ENCODE measurements at regions not wholly inside any gene's neighbourhood (a gene's known extent, or its start where the extent isn't known, plus 50 kb on each side); places are given as distances from the start of the nearest gene placed in this dataset.

DNA sequence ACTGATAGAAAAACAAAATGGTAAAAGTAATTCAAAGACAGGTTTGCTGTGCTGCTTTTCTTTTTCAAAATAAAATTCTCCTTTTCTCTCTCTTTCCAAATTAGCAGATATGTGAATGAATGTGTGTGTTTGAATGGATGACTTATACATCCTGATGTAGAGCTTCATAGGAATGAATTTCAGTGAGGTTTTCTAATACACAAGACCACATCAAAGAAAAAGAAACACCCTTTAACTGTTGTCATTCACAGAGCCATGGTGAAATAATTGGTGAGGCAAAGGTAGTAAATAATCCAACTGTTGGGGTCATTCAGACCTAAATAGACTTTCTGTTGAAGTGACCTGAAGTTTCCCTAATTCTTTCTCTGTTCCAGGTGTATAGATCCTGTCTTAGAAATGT lies 139.1 kb upstream of the ZPLD1 start:
- no peak overlapping the region for H3K4me2 ChIP-seq (ENCODE audit: low read depth, low read length, poor library complexity, severe bottlenecking)

DNA sequence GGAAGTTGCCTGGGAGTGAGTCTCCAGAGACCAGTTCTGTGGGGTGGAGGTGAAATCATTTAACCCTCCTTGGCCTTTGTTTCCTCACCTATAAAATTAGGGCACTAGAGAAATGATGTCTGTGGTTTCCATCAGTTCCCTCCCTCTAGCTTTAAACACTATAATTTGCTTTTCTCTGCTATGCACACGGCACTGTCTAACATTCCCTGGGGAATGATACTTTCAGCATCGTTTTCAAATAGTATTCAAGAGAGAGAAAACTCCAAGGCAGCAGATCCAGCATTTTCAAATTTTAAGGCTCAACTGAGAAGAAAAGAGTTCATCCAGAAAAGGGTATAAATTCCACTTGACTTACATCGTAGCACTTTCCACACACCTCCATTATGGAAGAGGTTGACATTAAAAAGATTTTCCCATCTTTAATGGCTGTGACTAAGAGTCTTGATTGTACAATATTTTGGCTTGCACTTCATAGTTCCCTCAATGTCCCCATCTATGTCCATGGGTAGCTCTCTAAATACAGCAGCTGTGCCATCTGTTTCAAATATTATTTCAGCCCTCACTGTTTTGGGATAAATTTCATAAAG lies 137.7 kb upstream of the ZPLD1 start:
- H3F3A ChIP-seq (ENCODE audit: low read depth) = no peaks in the 10 kb centered on the region
- no peaks in the 10 kb centered on the region for H3K36me3 ChIP-seq (ENCODE audit: insufficient read depth, low read length)
- H3K4me2 ChIP-seq (ENCODE audit: low read depth, low read length, poor library complexity, severe bottlenecking) = no peak overlapping the region
- H3K9ac ChIP-seq (ENCODE audit: low read depth, low read length, poor library complexity, severe bottlenecking) = no peak overlapping the region
- H3K9me3 ChIP-seq (ENCODE audit: insufficient read depth, low read depth, low read length) = no peaks in the 10 kb centered on the region
- no peaks in the 10 kb centered on the region for H4K20me1 ChIP-seq (ENCODE audit: insufficient read depth, low read length, poor library complexity, severe bottlenecking)
- no peaks in the 10 kb centered on the region for H3K79me2 ChIP-seq (ENCODE audit: insufficient read depth, low read length)
- no peak overlapping the region for H2AFZ ChIP-seq (ENCODE audit: low read length)
- H3K4me1 ChIP-seq (ENCODE audit: insufficient read depth, low read length, poor library complexity, severe bottlenecking) = peaks cover 7% of the 10 kb centered on the region
- no peak overlapping the region for H3K4me3 ChIP-seq (ENCODE audit: low read length, poor library complexity, severe bottlenecking)
- TF ChIP-seq, protein P1, sequence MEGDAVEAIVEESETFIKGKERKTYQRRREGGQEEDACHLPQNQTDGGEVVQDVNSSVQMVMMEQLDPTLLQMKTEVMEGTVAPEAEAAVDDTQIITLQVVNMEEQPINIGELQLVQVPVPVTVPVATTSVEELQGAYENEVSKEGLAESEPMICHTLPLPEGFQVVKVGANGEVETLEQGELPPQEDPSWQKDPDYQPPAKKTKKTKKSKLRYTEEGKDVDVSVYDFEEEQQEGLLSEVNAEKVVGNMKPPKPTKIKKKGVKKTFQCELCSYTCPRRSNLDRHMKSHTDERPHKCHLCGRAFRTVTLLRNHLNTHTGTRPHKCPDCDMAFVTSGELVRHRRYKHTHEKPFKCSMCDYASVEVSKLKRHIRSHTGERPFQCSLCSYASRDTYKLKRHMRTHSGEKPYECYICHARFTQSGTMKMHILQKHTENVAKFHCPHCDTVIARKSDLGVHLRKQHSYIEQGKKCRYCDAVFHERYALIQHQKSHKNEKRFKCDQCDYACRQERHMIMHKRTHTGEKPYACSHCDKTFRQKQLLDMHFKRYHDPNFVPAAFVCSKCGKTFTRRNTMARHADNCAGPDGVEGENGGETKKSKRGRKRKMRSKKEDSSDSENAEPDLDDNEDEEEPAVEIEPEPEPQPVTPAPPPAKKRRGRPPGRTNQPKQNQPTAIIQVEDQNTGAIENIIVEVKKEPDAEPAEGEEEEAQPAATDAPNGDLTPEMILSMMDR (conservative IDR thresholded peaks at IDR 0.05; ENCODE audit: low read length) = no peak
- TF ChIP-seq EZH2phosphoT487 (IDR thresholded peaks at IDR 0.05; ENCODE audit: borderline replicate concordance) = no peak
- no peaks in the 10 kb centered on the region for H3K9me2 ChIP-seq (replicated peaks; ENCODE audit: low read depth, low read length)
- no peaks in the 10 kb centered on the region for H3K27me3 ChIP-seq (ENCODE audit: insufficient read depth, low read length, poor library complexity, severe bottlenecking)

More for the DNA sequence above, 139.1 kb upstream of the ZPLD1 start:
- no peaks in the 10 kb centered on the region for H3K9me2 ChIP-seq (replicated peaks; ENCODE audit: low read depth, low read length)
- no peak overlapping the region for H3K9ac ChIP-seq (ENCODE audit: low read depth, low read length, poor library complexity, severe bottlenecking)
- no peaks in the 10 kb centered on the region for H4K20me1 ChIP-seq (ENCODE audit: insufficient read depth, low read length, poor library complexity, severe bottlenecking)
- no peaks in the 10 kb centered on the region for H3F3A ChIP-seq (ENCODE audit: low read depth)
- H2AFZ ChIP-seq (ENCODE audit: low read length) = no peak overlapping the region
- H3K4me1 ChIP-seq (ENCODE audit: insufficient read depth, low read length, poor library complexity, severe bottlenecking) = peaks cover 7% of the 10 kb centered on the region
- no peak overlapping the region for H3K4me3 ChIP-seq (ENCODE audit: low read length, poor library complexity, severe bottlenecking)
- no peaks in the 10 kb centered on the region for H3K9me3 ChIP-seq (ENCODE audit: insufficient read depth, low read depth, low read length)
- H3K27me3 ChIP-seq (ENCODE audit: insufficient read depth, low read length, poor library complexity, severe bottlenecking) = no peaks in the 10 kb centered on the region
- H3K79me2 ChIP-seq (ENCODE audit: insufficient read depth, low read length) = no peaks in the 10 kb centered on the region
- TF ChIP-seq, protein P1 (conservative IDR thresholded peaks at IDR 0.05; ENCODE audit: low read length) = no peak
- TF ChIP-seq EZH2phosphoT487 (IDR thresholded peaks at IDR 0.05; ENCODE audit: borderline replicate concordance) = no peak
- H3K36me3 ChIP-seq (ENCODE audit: insufficient read depth, low read length) = no peaks in the 10 kb centered on the region

DNA sequence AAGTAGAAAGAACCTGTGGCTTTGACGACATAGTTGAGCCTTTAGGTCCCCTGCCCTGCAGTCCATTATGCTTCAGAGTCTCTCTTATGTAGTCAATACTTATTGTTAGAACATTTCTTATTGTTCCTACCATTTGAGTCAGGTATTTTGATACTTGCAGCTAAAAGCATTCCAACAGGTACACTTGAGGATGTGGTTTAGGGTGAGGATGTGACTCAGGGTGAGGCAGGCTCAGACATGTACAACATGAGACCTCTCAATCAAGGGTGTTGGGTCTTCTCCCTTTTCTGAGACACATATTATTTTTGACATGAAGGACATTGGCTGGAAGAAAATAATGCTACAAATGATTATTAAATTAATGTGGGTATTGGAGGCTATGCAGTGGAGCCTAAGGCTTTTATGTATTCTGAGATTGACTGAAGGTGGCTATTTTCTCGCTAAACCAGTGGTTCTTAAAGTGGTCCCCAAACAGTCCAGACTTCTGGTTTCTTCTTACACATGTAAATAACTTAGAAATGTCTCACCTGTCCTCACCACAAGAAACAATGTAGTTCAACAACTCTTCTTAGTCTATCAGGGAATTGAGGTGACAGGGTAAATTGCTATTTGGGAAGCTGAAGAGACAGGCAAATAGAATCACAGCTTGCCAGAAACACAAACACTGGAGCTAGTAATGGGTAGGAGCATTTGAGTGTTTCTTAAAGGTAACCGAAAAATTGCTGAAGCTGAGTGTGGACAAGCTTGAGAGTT lies 135.5 kb upstream of the ZPLD1 start:
- H2AFZ ChIP-seq (ENCODE audit: low read length) = no peak overlapping the region
- H4K20me1 ChIP-seq (ENCODE audit: insufficient read depth, low read length, poor library complexity, severe bottlenecking) = no peaks in the 10 kb centered on the region
- H3K4me1 ChIP-seq (ENCODE audit: insufficient read depth, low read length, poor library complexity, severe bottlenecking) = peaks cover 7% of the 10 kb centered on the region
- no peaks in the 10 kb centered on the region for H3F3A ChIP-seq (ENCODE audit: low read depth)
- H3K9ac ChIP-seq (ENCODE audit: low read depth, low read length, poor library complexity, severe bottlenecking) = no peak overlapping the region
- H3K9me3 ChIP-seq (ENCODE audit: insufficient read depth, low read depth, low read length) = no peaks in the 10 kb centered on the region
- TF ChIP-seq, protein P1 (conservative IDR thresholded peaks at IDR 0.05; ENCODE audit: low read length) = no peak
- TF ChIP-seq EZH2phosphoT487 (IDR thresholded peaks at IDR 0.05; ENCODE audit: borderline replicate concordance) = no peak
- no peak overlapping the region for H3K4me2 ChIP-seq (ENCODE audit: low read depth, low read length, poor library complexity, severe bottlenecking)
- H3K4me3 ChIP-seq (ENCODE audit: low read length, poor library complexity, severe bottlenecking) = no peak overlapping the region
- no peaks in the 10 kb centered on the region for H3K9me2 ChIP-seq (replicated peaks; ENCODE audit: low read depth, low read length)
- no peaks in the 10 kb centered on the region for H3K36me3 ChIP-seq (ENCODE audit: insufficient read depth, low read length)
- no peaks in the 10 kb centered on the region for H3K79me2 ChIP-seq (ENCODE audit: insufficient read depth, low read length)
- H3K27me3 ChIP-seq (ENCODE audit: insufficient read depth, low read length, poor library complexity, severe bottlenecking) = no peaks in the 10 kb centered on the region

Measured in Loucy (cell line).